ENCODE measurements at regions not wholly inside any gene's neighbourhood (a gene's known extent, or its start where the extent isn't known, plus 50 kb on each side); places are given as distances from the start of the nearest gene placed in this dataset.

DNA sequence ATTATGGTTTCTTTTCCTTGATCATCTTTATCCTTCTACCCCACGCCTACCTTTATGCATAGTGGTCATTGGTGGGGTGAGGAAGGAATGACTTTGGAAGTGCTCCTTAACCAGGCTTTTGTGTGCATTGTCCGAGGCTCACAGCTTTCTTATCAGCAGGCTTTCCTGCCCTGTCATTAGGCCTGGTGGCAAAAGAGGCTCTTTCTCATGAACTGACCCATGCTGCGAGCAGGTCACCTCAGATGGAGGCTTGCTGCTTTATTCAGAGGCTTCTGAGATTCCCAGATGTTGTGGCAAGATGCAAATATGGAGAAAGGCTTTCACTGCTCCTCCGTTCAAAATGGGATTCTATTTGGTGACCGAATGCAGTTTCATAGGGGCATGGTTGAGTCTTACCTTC, 57.4 kb upstream of the DMRTA1 start:
- H3K9me3 ChIP-seq (ENCODE audit: control extremely low read depth in 1 of 5, control insufficient read depth in 4 of 5, insufficient read depth in 2 of 5, low read depth in 1 of 5, low read length in 4 of 5), result no peaks in the 10 kb centered on the region
- WGBS (ENCODE audit: insufficient coverage), result 40% methylated on average over 2 of the region's 5 CpGs
- POLR2A ChIA-PET, result no interaction called here
- CTCF ChIA-PET, result no interaction called here
- H3K27me3 ChIP-seq (replicated peaks in 2 of 5; ENCODE audit: control insufficient read depth in 4 of 5, insufficient read depth in 5 of 5, low read length in 4 of 5), result no peaks in the 10 kb centered on the region
- no peaks in the 10 kb centered on the region for H3K36me3 ChIP-seq (ENCODE audit: control insufficient read depth in 4 of 4, insufficient read depth in 4 of 4, low read length in 3 of 4)
- no peaks in the 10 kb centered on the region for H3K4me1 ChIP-seq (ENCODE audit: control extremely low read depth in 1 of 4, control insufficient read depth in 4 of 4, insufficient read depth in 4 of 4, low read length in 3 of 4)
- no peak overlapping the region for H3K27ac ChIP-seq (ENCODE audit: insufficient read depth in 1 of 2, low read depth in 1 of 2, low read length in 2 of 2, poor library complexity in 1 of 2, severe bottlenecking in 2 of 2)
- H3K4me3 ChIP-seq (ENCODE audit: control insufficient read depth in 1 of 7, extremely low read depth in 1 of 7, insufficient read depth in 4 of 7, low read depth in 2 of 7, low read length in 6 of 7), result no peak overlapping the region
- DNase-seq, result no peak

DNA sequence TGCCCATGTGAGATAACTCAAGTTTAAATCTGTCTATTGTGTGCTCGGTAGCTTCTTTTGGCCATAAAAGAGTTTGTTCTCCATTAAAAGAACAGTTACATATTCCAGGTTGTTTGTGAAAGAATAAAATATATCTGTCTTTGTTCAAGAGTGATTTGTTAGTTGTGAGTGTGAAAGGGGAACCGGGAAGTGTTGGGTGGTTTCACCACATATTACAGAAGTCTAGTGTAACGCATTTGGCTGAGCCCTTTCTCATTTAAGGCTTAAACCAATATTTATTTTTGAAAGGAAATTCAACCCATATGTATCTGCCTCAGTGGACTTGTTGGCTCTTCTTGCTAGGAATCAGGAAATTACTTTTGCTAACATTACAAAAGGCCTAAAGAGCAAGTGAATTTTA, 54.1 kb upstream of the DMRTA1 start:
- H3K4me1 ChIP-seq (ENCODE audit: control extremely low read depth in 1 of 4, control insufficient read depth in 4 of 4, insufficient read depth in 4 of 4, low read length in 3 of 4), result no peaks in the 10 kb centered on the region
- POLR2A ChIA-PET, result no interaction called here
- H3K27ac ChIP-seq (ENCODE audit: insufficient read depth in 1 of 2, low read depth in 1 of 2, low read length in 2 of 2, poor library complexity in 1 of 2, severe bottlenecking in 2 of 2), result no peak overlapping the region
- no peaks in the 10 kb centered on the region for H3K9me3 ChIP-seq (ENCODE audit: control extremely low read depth in 1 of 5, control insufficient read depth in 4 of 5, insufficient read depth in 2 of 5, low read depth in 1 of 5, low read length in 4 of 5)
- no peak for DNase-seq
- H3K27me3 ChIP-seq (replicated peaks in 2 of 5; ENCODE audit: control insufficient read depth in 4 of 5, insufficient read depth in 5 of 5, low read length in 4 of 5), result no peaks in the 10 kb centered on the region
- no CpG with 5 or more reads among the region's 3 CpGs for WGBS (ENCODE audit: insufficient coverage)
- no peaks in the 10 kb centered on the region for H3K36me3 ChIP-seq (ENCODE audit: control insufficient read depth in 4 of 4, insufficient read depth in 4 of 4, low read length in 3 of 4)
- H3K4me3 ChIP-seq (ENCODE audit: control insufficient read depth in 1 of 7, extremely low read depth in 1 of 7, insufficient read depth in 4 of 7, low read depth in 2 of 7, low read length in 6 of 7), result no peak overlapping the region
- CTCF ChIA-PET, result interaction anchor here (1.2 kb wide), 1 partner anchor 11 kb away, joined by 3 read pairs; no protein-coding TSS in a partner anchor

DNA sequence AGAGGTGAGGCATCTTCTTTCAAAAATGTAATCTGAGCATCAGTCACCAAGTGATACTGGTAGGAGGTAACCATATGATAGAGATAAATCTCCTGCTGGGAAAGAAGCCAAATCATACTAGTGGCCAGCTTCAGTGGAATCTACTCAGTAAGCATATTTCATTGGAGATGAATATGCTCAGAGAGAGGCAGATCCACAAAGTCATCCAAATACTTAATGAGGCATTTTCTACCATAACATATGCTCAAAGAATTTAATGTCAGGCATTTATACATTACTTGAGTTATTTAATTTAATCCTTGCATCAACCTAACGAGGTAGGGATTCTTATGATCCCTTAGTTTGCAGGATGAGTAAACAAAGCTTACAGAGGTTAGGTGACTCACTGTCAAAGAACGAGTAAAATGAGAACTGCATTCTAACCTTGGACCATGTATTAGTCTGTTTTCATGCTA, 50.9 kb upstream of the DMRTA1 start:
- 100% methylated on average over 1 of the region's 2 CpGs for WGBS (ENCODE audit: insufficient coverage)
- no peak overlapping the region for H3K27ac ChIP-seq (ENCODE audit: insufficient read depth in 1 of 2, low read depth in 1 of 2, low read length in 2 of 2, poor library complexity in 1 of 2, severe bottlenecking in 2 of 2)
- H3K4me1 ChIP-seq (ENCODE audit: control extremely low read depth in 1 of 4, control insufficient read depth in 4 of 4, insufficient read depth in 4 of 4, low read length in 3 of 4), result no peaks in the 10 kb centered on the region
- ChIA-PET POLR2A (no interaction called here), CTCF (no interaction called here)
- no peaks in the 10 kb centered on the region for H3K27me3 ChIP-seq (replicated peaks in 2 of 5; ENCODE audit: control insufficient read depth in 4 of 5, insufficient read depth in 5 of 5, low read length in 4 of 5)
- no peak for DNase-seq
- H3K36me3 ChIP-seq (ENCODE audit: control insufficient read depth in 4 of 4, insufficient read depth in 4 of 4, low read length in 3 of 4), result no peaks in the 10 kb centered on the region
- H3K9me3 ChIP-seq (ENCODE audit: control extremely low read depth in 1 of 5, control insufficient read depth in 4 of 5, insufficient read depth in 2 of 5, low read depth in 1 of 5, low read length in 4 of 5), result no peaks in the 10 kb centered on the region
- no peak overlapping the region for H3K4me3 ChIP-seq (ENCODE audit: control insufficient read depth in 1 of 7, extremely low read depth in 1 of 7, insufficient read depth in 4 of 7, low read depth in 2 of 7, low read length in 6 of 7)
